GM18870 (cell line): ENCODE measurements at regions not wholly inside any gene's neighbourhood (a gene's known extent, or its start where the extent isn't known, plus 50 kb on each side); places are given as distances from the start of the nearest gene placed in this dataset.
"Not testable (repeated sequence)": the region's sequence is repeated elsewhere in the genome, so short reads cannot be mapped to it uniquely, and the experiment has no call there.

Experiments
- ATAC-seq: cut with Tn5 transposase; IDR thresholded peaks from one replicate; pipeline ENCODE4 v1.9.1; 2021; ENCODE audit warnings: moderate library complexity; ENCODE audit not compliant: unreplicated experiment

DNA sequence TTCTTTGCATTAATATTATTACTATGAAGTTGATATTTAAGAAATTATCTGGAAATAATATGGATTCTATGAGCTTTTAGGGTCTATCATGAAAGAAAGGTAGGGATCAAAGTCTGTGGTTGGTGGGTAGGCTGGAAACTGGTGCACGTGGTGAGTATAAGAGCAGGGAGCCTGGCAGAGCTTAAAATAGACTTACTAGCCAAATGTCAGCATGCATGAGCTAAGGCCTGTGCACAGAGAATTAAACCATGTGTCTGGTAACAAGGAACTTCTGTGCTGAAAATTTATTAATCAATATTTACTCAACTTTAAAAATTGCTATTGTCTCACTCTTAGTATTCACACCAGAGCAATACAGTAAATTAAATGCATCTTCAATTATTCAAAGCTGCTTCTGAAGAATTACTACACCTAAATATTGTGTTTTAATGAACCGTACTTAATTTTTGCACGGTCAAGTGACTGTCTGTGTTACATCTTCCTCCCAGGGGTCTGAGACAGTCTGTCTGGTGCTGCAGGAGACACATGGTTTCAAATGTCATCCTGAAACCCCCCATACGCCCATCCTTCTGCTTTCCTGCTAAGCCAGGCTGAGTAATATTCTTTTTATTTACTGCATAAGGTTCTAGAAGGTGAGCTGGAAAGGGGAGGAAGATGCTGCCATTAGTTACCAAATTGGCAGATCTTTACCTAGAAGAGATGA, 161.0 kb upstream of the NLRP1 start:
- no peak for ATAC-seq

GRCh38 chr17:5747276-5747675, 163.0 kb upstream of the NLRP1 start:
- ATAC-seq: no peak

DNA sequence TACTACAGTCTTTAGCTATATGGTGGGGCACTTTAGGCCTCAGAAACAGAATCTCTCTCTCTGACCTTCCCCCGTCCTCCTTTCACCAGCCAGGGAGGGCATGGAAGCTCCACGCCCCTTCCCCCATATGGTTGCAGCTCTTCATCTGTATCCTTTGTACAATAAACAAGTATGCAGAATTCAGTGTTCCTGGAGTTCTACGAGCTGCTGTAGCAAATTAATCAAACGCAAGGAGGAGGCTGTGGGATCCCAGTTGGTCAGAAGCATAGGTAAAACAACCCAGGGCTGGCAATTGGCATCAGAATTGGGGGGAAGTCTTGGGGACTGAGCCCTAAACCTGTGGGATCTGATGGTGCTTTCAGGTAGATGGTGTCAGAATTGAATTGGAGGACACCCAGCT, 163.7 kb upstream of the NLRP1 start:
- ATAC-seq: no peak

DNA sequence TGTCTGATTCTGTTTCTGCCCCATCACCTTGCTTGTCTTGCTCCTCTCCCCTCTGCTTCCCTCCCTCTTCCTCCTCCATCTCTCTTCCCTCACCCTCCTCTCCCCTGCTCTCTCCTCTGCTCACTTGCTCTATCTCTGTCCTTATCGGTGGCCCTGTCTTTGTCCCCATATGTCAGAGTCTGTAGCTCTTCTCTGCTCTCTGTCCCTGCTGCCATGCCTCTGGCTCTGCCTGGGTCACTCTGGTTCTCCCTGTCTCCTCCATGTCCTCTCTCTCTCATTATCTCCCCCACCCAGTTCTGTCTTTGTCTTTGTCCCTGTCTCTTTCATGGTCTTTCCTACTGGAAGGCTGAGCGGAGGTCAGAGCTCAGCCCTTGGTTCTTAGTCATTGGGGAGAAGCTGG, 169.1 kb upstream of the NLRP1 start:
- no peak for ATAC-seq

GRCh38 chr17:5757314-5757907, 173.1 kb upstream of the NLRP1 start:
- ATAC-seq: no peak

DNA sequence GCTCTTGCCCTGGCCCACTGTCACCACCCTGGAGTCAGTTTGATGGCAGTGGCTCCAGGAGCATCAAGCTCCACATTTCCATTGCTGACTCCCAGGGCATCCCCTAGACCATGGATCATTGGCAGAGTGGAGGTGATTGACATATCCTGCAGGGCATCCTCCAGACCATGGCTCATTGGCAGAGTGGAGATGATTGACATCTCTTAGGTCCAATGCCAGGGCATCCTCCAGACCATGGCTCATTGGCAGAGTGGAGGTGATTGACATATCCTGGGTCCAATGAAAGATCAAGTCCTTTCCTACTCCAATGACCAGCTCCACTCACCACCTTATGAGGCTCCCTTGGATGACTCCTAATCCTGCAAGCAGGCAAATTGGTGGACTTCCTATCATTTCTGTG, 174.3 kb upstream of the NLRP1 start:
- ATAC-seq: no peak

- ATAC-seq: no peak
These were observed 175.2 kb upstream of the NLRP1 start for GRCh38 chr17:5759501-5759925.

GRCh38 chr17:5762191-5762590, 177.9 kb upstream of the NLRP1 start:
- no peak for ATAC-seq

DNA sequence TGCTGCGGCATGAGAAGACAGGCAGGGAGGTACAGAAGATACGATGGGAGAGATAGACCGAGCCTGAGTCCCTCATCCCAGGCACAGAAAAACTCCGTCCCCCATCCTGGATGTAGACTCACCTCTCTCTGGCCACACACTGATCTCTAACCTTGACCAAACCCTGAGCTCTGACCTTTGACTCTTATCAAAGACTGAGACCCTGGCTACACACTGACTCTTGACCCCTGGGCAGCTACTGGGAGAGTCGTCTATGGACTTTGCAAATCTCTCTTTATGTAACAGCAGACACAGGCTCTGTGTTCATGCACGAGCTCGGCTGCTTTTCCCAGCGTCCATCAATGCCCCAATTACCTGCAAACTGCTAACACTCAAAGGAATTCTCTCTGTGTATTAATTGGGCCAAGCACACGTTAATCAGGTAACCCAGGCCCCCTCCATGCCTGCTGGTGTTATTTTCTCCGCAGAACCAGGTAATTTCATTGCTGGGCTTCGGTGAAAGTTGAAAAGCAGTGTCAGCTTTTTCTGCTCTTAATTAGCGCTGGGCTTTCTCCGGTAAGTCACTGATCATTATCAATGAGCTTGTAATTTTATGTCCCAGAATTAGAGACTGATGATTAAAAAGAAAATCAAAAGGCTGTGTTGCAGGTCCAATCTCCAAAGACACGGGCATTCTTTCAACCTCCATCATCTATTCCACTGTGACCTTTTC, 179.4 kb upstream of the NLRP1 start:
- no peak for ATAC-seq

GRCh38 chr17:5769593-5770354, 185.5 kb upstream of the NLRP1 start:
- ATAC-seq: no peak

DNA sequence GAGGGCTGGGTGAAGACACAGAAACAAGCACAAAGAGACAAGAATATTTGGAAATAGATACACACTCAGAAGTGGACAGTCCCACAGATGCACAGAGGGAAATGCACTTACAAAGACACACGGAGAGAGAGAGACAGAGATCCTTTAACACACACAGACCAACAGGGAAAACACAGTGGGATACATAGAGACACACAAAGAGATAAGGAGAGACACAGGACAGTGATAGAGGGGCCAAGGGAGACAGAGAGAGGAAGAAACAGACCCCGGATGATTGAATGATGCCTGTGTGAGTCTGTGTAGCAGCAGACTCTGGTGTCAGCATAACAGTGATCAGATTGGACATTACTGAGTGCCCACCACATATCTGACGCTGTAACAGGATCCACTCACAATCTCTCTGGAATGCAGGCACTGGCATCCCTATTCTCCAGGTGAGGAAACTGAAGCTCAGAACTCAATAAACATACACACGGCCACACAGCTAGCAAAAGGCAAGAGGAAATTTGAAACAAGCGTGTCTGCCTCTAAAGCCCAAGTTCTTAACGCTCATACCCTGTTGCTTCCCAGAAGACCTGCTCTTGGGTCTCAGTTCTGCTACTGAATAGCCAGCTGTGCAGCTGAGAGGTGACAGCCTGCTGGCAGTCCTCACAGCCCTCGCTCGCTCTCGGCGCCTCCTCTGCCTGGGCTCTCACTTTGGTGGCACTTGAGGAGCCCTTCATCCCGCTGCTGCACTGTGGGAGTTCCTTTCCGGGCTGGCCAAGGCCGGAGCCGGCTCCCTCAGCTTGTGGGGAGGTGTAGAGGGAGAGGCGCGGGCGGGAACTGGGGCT, 186.3 kb upstream of the NLRP1 start:
- ATAC-seq: no peak

DNA sequence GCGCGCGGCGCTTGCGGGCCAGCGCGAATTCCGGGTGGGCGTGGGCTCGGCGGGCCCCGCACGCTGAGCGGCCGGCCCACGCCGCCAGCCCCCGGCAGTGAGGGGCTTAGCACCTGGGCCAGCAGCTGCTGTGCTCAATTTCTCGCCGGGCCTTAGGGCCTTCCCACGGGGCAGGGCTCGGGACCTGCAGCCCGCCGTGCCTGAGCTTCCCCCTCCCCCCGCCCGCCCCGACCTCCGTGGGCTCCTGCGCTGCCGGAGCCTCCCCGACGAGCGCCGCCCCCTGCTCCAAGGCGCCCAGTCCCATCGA, 186.9 kb upstream of the NLRP1 start:
- ATAC-seq: not testable (repeated sequence)

DNA sequence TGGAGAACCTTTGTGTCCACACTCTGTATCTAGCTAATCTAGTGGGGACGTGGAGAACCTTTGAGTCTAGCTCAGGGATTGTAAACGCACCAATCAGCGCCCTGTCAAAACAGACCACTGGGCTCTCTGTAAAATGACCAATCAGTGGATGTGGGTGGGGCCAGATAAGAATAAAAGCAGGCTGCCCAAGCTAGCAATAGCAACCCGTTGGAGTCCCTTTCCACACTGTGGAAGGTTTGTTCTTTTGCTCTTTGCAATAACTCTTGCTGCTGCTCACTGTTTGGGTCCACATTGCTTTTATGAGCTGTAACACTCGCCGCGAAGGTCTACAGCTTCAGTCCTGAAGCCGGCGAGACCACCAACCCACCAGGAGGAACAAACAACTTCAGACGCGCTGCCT, 187.7 kb upstream of the NLRP1 start:
- ATAC-seq: not testable (repeated sequence)

GRCh38 chr17:5772720-5773119, 188.4 kb upstream of the NLRP1 start:
- no peak for ATAC-seq

- ATAC-seq: no peak
These were observed 189.6 kb upstream of the NLRP1 start for GRCh38 chr17:5773816-5774360.

- ATAC-seq: no peak
These were observed 190.8 kb upstream of the NLRP1 start for GRCh38 chr17:5775098-5775497.

DNA sequence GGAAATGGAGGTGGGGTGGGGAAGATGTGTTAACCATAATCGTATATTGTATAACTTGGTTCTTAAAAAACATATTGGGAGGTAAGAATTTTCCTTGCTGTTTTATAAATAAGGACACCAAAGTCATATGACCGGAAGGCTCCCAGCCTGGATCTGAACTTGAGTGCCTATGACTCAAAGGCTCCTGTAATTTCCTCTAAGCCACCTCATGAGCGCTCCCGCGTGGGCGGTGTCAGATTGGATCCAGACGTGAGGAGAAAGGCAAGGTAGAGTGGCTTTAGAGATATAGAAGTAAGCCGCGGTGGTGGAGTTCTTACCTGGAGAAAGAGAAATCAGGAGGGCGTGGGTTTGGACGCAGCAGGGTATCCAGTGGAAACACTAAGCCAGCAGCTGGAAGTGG, 196.2 kb upstream of the NLRP1 start:
- no peak for ATAC-seq

- ATAC-seq: no peak
These were observed 197.1 kb upstream of the NLRP1 start for GRCh38 chr17:5781236-5781927.

DNA sequence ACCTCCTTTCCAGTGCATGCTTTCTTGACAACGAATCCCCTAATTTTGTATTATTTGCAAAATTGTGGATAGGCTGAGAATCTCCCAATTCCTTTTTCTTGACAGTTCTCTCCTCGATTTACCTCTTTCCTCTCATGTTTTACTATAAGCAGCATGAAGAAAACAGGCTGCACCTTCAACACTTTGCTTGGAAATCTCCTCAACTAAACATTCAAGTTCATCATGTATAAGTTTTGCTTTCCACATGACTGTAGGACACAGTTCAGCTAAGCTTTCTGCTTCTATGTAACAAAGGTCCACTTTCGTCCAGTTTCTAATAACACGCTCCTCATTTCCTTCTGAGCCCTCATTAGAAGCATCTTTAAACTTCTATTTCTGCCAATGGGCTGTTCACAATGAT, 199.0 kb upstream of the NLRP1 start:
- ATAC-seq: no peak

DNA sequence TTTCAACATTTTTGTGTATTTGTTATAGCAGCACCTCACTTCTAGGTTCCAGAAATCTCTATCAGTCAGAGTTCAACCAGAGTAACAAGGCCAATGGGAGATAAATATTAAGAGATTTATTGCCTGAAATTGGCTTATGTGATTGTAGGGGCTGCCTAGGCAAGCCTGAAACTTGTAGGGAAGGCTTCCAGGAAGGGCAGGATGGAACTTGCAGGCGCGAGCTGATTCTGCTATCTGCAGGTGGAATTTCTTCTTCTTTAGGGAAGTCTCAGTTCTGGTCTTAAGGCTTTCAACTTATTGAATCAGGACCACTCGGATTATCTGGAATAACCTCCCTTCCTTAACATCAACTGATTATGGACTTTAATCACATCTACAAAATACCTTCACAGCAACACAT, 199.5 kb upstream of the NLRP1 start:
- no peak for ATAC-seq
